WI38 (cell line): ENCODE measurements at regions not wholly inside any gene's neighbourhood (a gene's known extent, or its start where the extent isn't known, plus 50 kb on each side); places are given as distances from the start of the nearest gene placed in this dataset.

Source experiments
- H3K4me3 ChIP-seq: 2 replicates; pipeline ENCODE4 v1.5.1; 2011; ENCODE audit warnings: low read depth, mild to moderate bottlenecking, control low read depth, low read length
- CTCF ChIP-seq: IDR thresholded peaks from 2 replicates; pipeline ENCODE4 v1.5.1; 2012; ENCODE audit warnings: low read depth, mild to moderate bottlenecking, control low read depth, low read length

GRCh38 chr10:44153918-44154670, 230.8 kb downstream of the CXCL12 start:
- TF ChIP-seq CTCF: no peak
- no peak overlapping the region for H3K4me3 ChIP-seq

- no peak for TF ChIP-seq CTCF
- H3K4me3 ChIP-seq: no peak overlapping the region
Measured at GRCh38 chr10:44143556-44143955, 241.3 kb downstream of the CXCL12 start.

GRCh38 chr10:44132361-44133289, 252.3 kb downstream of the CXCL12 start:
- H3K4me3 ChIP-seq: no peak overlapping the region
- TF ChIP-seq CTCF: no peak

- TF ChIP-seq CTCF: no peak
- H3K4me3 ChIP-seq: no peak overlapping the region
Measured at GRCh38 chr10:44126291-44126717, 258.6 kb downstream of the CXCL12 start.

GRCh38 chr10:44125879-44126278, 259.0 kb downstream of the CXCL12 start:
- H3K4me3 ChIP-seq: no peak overlapping the region
- TF ChIP-seq CTCF: no peak

GRCh38 chr10:44118500-44118899, 266.4 kb downstream of the CXCL12 start:
- no peak for TF ChIP-seq CTCF
- no peak overlapping the region for H3K4me3 ChIP-seq

GRCh38 chr10:44116474-44116873, 268.4 kb downstream of the CXCL12 start:
- H3K4me3 ChIP-seq: no peak overlapping the region
- TF ChIP-seq CTCF: no peak
